ENCODE measurements at regions not wholly inside any gene's neighbourhood (a gene's known extent, or its start where the extent isn't known, plus 50 kb on each side); places are given as distances from the start of the nearest gene placed in this dataset.
"Not testable (repeated sequence)": the region's sequence is repeated elsewhere in the genome, so short reads cannot be mapped to it uniquely, and the experiment has no call there.

DNA sequence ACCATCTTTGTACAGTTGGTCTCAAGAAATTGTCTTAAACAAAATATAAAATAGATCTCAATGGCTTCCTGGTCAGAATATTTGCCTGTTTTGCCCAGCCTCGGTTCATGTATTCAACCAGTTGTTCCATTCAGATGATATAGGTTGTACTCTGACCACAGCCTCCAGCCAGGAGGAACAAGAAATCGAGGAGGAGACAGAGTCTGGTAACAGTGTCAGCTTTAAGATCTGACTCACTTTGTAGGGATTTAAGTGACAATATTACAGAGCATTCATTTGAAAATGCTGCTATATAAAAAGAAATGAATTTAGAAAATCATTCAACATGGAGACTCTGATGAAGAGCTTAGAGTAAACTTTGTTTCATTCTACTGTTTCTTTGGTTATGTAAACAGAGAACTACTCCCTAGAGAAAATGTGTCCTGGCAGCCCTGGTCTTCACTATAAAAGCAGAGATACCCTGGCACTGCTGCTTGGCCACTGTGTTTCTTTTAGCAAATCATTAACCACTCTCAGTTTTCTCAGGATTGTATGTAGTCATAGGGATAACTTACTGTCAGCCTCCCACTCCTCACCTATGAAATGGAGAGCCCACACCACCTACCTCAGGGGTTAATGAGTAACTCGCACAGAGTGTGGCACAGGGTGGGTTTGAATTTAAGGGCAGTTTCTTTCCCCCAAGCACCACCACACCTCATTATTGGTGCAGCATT lies 53.5 kb downstream of the PAGE2 start:
- DNase-seq (ENCODE audit: low read depth in 2 of 2) = no peak

- no peak for DNase-seq (ENCODE audit: low read depth in 2 of 2)
Observed at GRCh38 chrX:55142919-55143310, 54.1 kb downstream of the PAGE2 start.

GRCh38 chrX:55143621-55144020 lies 54.8 kb downstream of the PAGE2 start:
- DNase-seq (ENCODE audit: low read depth in 2 of 2) = no peak

- DNase-seq (ENCODE audit: low read depth in 2 of 2) = no peak
Observed at GRCh38 chrX:55144697-55145096, 55.9 kb downstream of the PAGE2 start.

DNA sequence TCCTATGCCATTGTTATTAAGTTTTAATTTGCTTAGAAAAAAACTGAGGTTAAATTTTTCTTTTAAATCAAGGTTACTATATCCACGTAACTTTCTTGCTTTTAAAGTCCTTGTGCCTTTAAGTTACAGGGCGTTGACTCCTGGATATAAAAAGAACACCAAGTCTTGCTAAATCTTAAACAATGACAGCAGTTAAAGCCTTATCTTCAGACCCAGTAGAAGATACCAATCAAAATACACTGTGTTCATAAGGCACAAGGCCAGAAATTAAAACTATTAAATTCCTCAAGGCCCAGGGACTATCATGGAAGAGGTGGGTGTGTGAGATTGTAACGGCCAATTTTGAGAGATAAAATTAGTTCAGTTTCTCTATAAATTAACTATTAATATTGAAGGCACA lies 60.4 kb downstream of the PAGE2 start:
- no peak for DNase-seq (ENCODE audit: low read depth in 2 of 2)

GRCh38 chrX:55151199-55151598 lies 62.4 kb downstream of the PAGE2 start:
- no peak for DNase-seq (ENCODE audit: low read depth in 2 of 2)

- no peak for DNase-seq (ENCODE audit: low read depth in 2 of 2)
Observed at GRCh38 chrX:55159551-55159950, 60.6 kb upstream of the PAGE5 start.

DNA sequence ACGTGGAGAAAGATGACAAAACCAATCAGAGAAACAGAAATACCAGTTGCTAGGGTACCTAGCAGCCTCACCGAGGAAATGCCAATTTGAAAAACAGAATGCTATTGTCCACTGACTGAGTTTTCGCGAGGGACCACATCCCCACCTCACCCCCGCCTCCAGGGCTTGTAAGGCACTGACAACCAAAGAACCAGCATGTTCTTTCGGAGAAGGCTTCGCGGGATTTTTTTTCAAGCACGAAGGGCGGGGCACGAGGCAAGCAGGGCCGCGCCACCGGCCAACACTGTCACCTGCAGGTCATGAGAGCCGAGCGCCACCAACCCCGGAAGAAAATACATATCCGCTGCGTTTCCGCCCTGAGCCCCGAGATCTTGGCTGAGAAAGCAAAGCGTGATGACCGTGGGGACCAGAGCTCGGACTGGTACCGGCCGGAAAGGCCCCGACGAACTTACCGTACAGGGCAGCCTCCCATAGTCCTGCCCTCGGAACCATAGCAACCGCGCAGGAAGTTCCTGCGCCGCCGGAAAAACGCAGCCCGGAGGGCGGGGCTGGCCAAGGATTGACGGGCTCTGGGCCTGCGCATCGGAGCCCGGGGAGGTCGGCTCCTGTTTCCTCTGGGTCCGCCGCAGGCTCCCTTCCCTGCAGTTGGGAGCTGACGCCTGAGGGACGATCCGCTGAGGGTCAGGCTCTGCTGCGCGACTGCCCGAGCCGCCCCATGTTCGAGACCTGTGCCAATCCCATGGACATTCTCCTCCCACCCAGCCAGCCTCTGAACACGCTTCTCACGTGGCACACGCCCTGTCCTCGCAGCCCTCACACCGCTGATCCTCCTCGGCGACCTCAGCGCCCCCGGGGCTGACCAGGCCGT lies 59.2 kb upstream of the PAGE5 start:
- DNase-seq (ENCODE audit: low read depth in 2 of 2) = peak; percentile 81 to 86

DNA sequence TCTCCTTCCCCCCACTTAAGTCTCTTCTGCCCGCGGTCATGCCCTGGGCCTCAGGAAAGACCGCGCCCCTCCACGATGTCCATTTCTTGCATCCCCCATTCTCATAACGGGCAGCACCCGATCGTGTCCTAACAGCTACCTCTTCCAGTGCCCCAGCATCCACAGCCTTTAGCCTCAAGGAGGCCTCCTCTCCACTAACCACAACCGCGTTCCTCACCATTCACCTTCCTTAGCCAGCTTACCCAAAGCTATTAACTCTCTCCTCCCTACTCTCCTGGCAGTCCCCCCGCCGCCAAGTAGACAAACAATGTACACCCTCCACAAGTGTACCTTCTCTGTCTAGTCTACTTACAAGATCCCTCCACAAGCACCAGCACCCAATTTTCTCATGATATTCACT lies 58.6 kb upstream of the PAGE5 start:
- no peak for DNase-seq (ENCODE audit: low read depth in 2 of 2)

GRCh38 chrX:55163171-55163570 lies 57.0 kb upstream of the PAGE5 start:
- no peak for DNase-seq (ENCODE audit: low read depth in 2 of 2)

DNA sequence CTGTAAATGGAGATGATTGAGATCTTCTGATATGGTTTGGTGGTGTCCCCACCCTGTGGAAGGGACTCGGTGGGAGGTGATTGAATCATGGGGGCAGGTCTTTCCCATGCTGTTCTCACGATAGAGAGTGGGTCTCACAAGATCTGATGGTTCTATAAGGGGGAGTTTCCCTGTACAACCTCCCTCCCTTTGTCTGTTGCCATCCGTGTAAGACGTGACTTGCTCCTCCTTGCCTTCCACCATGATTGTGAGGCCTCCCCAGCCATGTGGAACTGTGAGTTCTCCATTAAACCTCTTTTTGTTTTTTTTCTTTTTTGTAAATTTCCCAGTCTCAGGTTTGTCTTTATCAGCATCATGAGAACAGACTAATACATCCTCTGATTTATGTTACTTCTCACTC lies 55.1 kb upstream of the PAGE5 start:
- DNase-seq (ENCODE audit: low read depth in 2 of 2) = not testable (repeated sequence)

DNA sequence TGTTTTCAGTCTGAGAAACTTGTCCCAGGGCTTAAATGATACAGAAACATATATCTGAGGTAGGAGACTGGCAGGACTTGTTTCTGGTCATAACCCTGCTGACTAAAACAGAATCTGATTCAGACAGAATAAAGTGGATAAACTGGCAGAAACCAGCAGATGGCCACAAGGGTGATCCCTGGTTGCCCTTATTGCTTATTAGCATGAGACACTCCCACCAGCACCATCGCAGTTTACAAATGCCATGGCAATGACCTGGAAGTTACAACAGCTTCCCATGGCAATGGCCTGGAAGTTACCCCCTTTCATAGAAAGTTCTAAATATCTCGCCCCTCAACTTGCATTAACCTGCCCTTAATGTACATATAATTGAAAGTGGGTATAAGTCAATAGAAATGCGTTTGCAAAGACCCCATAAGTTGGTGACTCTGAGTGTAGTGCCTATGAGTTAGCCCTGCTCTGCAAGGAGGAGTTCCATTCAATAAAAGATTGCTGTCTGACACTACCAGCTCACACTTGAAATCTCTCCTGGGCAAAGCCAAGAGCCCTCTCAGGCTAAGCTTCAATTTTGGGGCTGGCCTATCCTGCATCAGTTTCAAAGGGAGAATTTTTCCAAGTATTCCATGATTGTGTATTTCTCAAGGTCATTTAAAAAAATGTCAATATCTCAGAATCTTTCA lies 52.9 kb upstream of the PAGE5 start:
- no peak for DNase-seq (ENCODE audit: low read depth in 2 of 2)

- no peak for DNase-seq (ENCODE audit: low read depth in 2 of 2)
Observed at GRCh38 chrX:55167901-55168300, 52.2 kb upstream of the PAGE5 start.

DNA sequence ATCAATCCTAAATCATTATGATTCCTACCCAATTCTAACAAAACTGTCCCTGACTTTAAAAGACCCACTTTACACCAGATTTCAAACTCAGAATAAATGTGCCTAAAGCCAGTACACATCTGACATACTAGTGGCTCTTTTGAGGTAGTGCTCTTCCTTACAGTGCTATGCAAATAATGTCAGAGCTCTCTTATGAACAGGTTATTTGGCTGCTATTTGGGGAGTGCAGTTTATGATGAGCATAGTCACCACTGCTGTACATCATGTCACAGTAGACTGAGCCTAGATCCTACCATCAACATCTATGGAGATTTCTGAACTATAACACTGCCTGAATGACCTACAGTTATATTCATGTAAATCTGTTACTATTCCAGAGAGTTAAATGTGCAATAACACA lies 50.4 kb upstream of the PAGE5 start:
- no peak for DNase-seq (ENCODE audit: low read depth in 2 of 2)

All from stimulated activated CD8-positive, alpha-beta memory T cell treated with anti-CD3 and anti-CD28 coated beads, Interleukin-7, amount 100 ng/mL, for 4 hours (primary cell).